Activated CD4-positive, alpha-beta memory T cell treated with anti-CD3 and anti-CD28 coated beads, Interleukin-2, amount 10 ng/mL, durations not matched to agents 7 days and 5 days (primary cell): ENCODE measurements at regions not wholly inside any gene's neighbourhood (a gene's known extent, or its start where the extent isn't known, plus 50 kb on each side); places are given as distances from the start of the nearest gene placed in this dataset.

Source experiments
- CTCF ChIA-PET: fragments of 350-600 bp; sonication (Branson Sonifier 250); formaldehyde crosslinking; loops from one replicate; lab custom pipeline; 2021; ENCODE audit warnings: antibody characterized with exemption, inconsistent platforms; lab: Charles Lee
- POLR2A ChIA-PET: fragments of 350-600 bp; sonication (Branson Sonifier 250); formaldehyde crosslinking; loops from one replicate; lab custom pipeline; 2021; ENCODE audit warnings: antibody characterized with exemption; lab: Charles Lee
- DNase-seq: peaks from one replicate; pipeline ENCODE4 v3.0.0-alpha.2; 2020
- H3K27ac Mint-ChIP-seq: one replicate; pipeline ENCODE4 v1.8.0; 2021; ENCODE audit warnings: mild to moderate bottlenecking, mixed read lengths
- H3K27me3 Mint-ChIP-seq: one replicate; pipeline ENCODE4 v1.8.0; 2021; ENCODE audit warnings: mixed read lengths
- H3K36me3 Mint-ChIP-seq: one replicate; pipeline ENCODE4 v1.8.0; 2021; ENCODE audit warnings: low read depth, mixed read lengths
- H3K4me1 Mint-ChIP-seq: one replicate; pipeline ENCODE4 v1.8.0; 2021; ENCODE audit warnings: mixed read lengths
- H3K4me3 Mint-ChIP-seq: one replicate; pipeline ENCODE4 v1.8.0; 2021; ENCODE audit warnings: mild to moderate bottlenecking, mixed read lengths
- H3K9me3 Mint-ChIP-seq: one replicate; pipeline ENCODE4 v1.8.0; 2021; ENCODE audit warnings: mixed read lengths

DNA sequence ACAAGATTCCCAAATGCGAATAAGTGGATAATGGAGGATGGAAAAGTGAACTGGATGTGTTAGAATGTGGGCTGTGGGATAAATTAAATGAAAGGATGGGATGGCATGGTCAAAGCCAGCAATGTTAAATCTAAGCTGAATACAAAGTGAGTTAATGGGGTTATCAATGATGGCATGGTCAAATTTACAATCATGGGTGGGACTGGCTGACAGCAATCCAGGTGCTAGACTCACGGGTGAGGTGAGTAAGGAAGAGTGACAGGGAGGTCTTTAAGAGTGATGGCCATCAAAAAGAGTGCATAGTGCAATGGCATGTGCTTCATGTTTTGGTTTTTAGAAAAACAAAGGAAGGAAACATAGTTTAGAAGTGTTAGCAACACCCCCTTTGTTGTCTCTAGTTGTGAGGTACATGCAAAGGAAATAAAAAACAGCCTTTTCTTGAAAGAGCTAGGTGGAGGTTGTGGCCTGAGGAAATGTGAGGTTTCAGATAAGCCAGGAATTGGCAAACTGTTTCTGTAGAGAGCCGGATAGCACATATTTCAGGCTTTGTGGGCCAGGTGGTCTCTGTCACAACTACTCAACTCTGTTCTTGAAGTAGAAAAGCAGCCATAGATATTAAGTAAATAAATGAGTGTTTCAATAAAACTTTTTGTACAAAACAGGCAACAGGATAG, 328.7 kb downstream of the RPL10L start:
- H3K27ac Mint-ChIP-seq: no peak overlapping the region
- DNase-seq: no peak
- H3K9me3 Mint-ChIP-seq: peaks cover 12% of the 10 kb centered on the region
- H3K27me3 Mint-ChIP-seq: no peaks in the 10 kb centered on the region
- ChIA-PET POLR2A (no interaction called here), CTCF (no interaction called here)
- H3K4me1 Mint-ChIP-seq: no peaks in the 10 kb centered on the region
- no peak overlapping the region for H3K4me3 Mint-ChIP-seq
- H3K36me3 Mint-ChIP-seq: no peaks in the 10 kb centered on the region

GRCh38 chr14:46322076-46322475, 329.5 kb downstream of the RPL10L start:
- no peaks in the 10 kb centered on the region for H3K36me3 Mint-ChIP-seq
- peaks cover 14% of the 10 kb centered on the region for H3K9me3 Mint-ChIP-seq
- ChIA-PET POLR2A (no interaction called here), CTCF (no interaction called here)
- no peaks in the 10 kb centered on the region for H3K27me3 Mint-ChIP-seq
- H3K27ac Mint-ChIP-seq: no peak overlapping the region
- DNase-seq: no peak
- H3K4me3 Mint-ChIP-seq: no peak overlapping the region
- no peaks in the 10 kb centered on the region for H3K4me1 Mint-ChIP-seq

DNA sequence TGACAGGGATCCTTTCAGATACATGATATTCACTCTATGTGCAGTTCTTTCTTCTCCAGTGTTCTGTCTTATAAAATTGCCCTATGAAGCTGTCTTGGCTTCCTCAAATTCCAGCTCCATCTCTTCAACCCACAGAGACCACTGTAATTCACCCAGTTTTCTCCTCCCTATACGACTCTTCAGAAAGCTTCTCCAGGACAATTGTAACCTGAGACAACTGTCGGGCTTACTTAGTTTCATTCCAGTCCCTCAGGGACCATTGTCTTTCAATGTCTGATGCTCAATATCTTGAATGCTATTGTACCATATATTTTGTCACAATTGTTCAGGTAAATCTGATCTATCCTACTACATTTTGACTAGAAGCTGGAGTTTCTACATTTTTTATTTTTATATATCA, 345.3 kb downstream of the RPL10L start:
- H3K27ac Mint-ChIP-seq: no peak overlapping the region
- POLR2A ChIA-PET: no interaction called here
- no peaks in the 10 kb centered on the region for H3K4me1 Mint-ChIP-seq

GRCh38 chr14:46300765-46301164, 350.8 kb downstream of the RPL10L start:
- H3K27me3 Mint-ChIP-seq: no peaks in the 10 kb centered on the region
- H3K27ac Mint-ChIP-seq: no peak overlapping the region
- no peaks in the 10 kb centered on the region for H3K4me1 Mint-ChIP-seq
- CTCF ChIA-PET: no interaction called here
- DNase-seq: no peak
- POLR2A ChIA-PET: no interaction called here
- H3K4me3 Mint-ChIP-seq: no peak overlapping the region
- H3K9me3 Mint-ChIP-seq: peaks cover 5% of the 10 kb centered on the region
- H3K36me3 Mint-ChIP-seq: no peaks in the 10 kb centered on the region

More for the DNA sequence above, 345.3 kb downstream of the RPL10L start:
- H3K9me3 Mint-ChIP-seq: peaks cover 7% of the 10 kb centered on the region
- CTCF ChIA-PET: no interaction called here
- H3K4me3 Mint-ChIP-seq: no peak overlapping the region
- H3K27me3 Mint-ChIP-seq: no peaks in the 10 kb centered on the region
- H3K36me3 Mint-ChIP-seq: no peaks in the 10 kb centered on the region
- DNase-seq: no peak

GRCh38 chr14:46290706-46291105, 360.9 kb downstream of the RPL10L start:
- no peaks in the 10 kb centered on the region for H3K36me3 Mint-ChIP-seq
- no peak overlapping the region for H3K4me3 Mint-ChIP-seq
- H3K9me3 Mint-ChIP-seq: peaks cover 17% of the 10 kb centered on the region
- POLR2A ChIA-PET: no interaction called here
- CTCF ChIA-PET: no interaction called here
- no peaks in the 10 kb centered on the region for H3K27me3 Mint-ChIP-seq
- H3K27ac Mint-ChIP-seq: no peak overlapping the region
- H3K4me1 Mint-ChIP-seq: no peaks in the 10 kb centered on the region
- no peak for DNase-seq

- no peak overlapping the region for H3K4me3 Mint-ChIP-seq
- no peaks in the 10 kb centered on the region for H3K4me1 Mint-ChIP-seq
- no peaks in the 10 kb centered on the region for H3K36me3 Mint-ChIP-seq
- ChIA-PET CTCF (no interaction called here), POLR2A (no interaction called here)
- DNase-seq: no peak
- H3K27me3 Mint-ChIP-seq: no peaks in the 10 kb centered on the region
- no peak overlapping the region for H3K27ac Mint-ChIP-seq
- peaks cover 3% of the 10 kb centered on the region for H3K9me3 Mint-ChIP-seq
These were observed 371.8 kb downstream of the RPL10L start for GRCh38 chr14:46279776-46280175.

GRCh38 chr14:46279327-46279726, 372.3 kb downstream of the RPL10L start:
- H3K9me3 Mint-ChIP-seq: peaks cover 4% of the 10 kb centered on the region
- CTCF ChIA-PET: no interaction called here
- no peak overlapping the region for H3K27ac Mint-ChIP-seq
- H3K27me3 Mint-ChIP-seq: no peaks in the 10 kb centered on the region
- POLR2A ChIA-PET: no interaction called here
- H3K4me1 Mint-ChIP-seq: no peaks in the 10 kb centered on the region
- H3K4me3 Mint-ChIP-seq: no peak overlapping the region
- no peak for DNase-seq
- H3K36me3 Mint-ChIP-seq: no peaks in the 10 kb centered on the region

GRCh38 chr14:46259536-46259935, 392.0 kb downstream of the RPL10L start:
- POLR2A ChIA-PET: no interaction called here
- Mint-ChIP-seq H3K27me3 (no peaks in the 10 kb centered on the region), H3K4me1 (no peaks in the 10 kb centered on the region)

GRCh38 chr14:46256381-46256780, 395.2 kb downstream of the RPL10L start:
- Mint-ChIP-seq H3K36me3 (no peaks in the 10 kb centered on the region), H3K4me3 (no peak overlapping the region), H3K27me3 (no peaks in the 10 kb centered on the region), H3K9me3 (no peaks in the 10 kb centered on the region), H3K4me1 (no peaks in the 10 kb centered on the region), H3K27ac (no peak overlapping the region)
- CTCF ChIA-PET: no interaction called here
- POLR2A ChIA-PET: no interaction called here
- no peak for DNase-seq

More at GRCh38 chr14:46259536-46259935, 392.0 kb downstream of the RPL10L start:
- CTCF ChIA-PET: no interaction called here
- no peaks in the 10 kb centered on the region for H3K36me3 Mint-ChIP-seq
- no peak overlapping the region for H3K4me3 Mint-ChIP-seq
- no peak for DNase-seq
- peaks cover 6% of the 10 kb centered on the region for H3K9me3 Mint-ChIP-seq
- no peak overlapping the region for H3K27ac Mint-ChIP-seq

DNA sequence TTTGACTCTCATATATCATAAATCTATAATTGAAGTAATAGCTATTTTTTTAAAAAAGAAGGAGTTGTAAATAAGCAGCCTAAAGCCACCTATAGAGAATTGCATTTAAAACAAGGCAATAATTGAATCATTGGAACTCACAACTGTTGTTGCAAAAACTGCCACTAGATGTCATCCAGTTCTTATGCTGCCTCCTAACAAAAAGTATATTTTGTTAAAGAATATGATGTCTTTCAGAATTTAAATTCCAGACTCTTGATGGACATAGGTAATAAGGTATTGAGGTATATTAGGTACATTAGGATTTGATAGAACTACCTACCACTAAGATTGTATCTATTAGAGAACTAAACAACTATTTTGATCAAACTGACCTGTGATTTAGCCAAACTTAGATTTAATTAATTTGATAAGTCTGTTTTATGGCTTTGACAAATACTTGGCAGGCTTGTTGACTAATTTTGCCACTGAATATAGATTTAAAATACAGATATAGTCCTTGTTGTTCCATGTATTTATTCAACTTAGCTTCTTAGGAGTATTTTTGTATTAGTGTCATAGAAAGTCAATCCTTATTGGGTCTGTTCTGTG, 401.4 kb downstream of the RPL10L start:
- no peak overlapping the region for H3K27ac Mint-ChIP-seq
- no peaks in the 10 kb centered on the region for H3K9me3 Mint-ChIP-seq
- CTCF ChIA-PET: no interaction called here
- no peak overlapping the region for H3K4me3 Mint-ChIP-seq
- DNase-seq: no peak
- POLR2A ChIA-PET: no interaction called here
- no peaks in the 10 kb centered on the region for H3K4me1 Mint-ChIP-seq
- H3K36me3 Mint-ChIP-seq: no peaks in the 10 kb centered on the region
- no peaks in the 10 kb centered on the region for H3K27me3 Mint-ChIP-seq

- Mint-ChIP-seq H3K9me3 (peaks cover 5% of the 10 kb centered on the region), H3K4me1 (no peaks in the 10 kb centered on the region), H3K36me3 (no peaks in the 10 kb centered on the region), H3K4me3 (no peak overlapping the region), H3K27me3 (no peaks in the 10 kb centered on the region), H3K27ac (no peak overlapping the region)
- ChIA-PET POLR2A (no interaction called here), CTCF (no interaction called here)
- no peak for DNase-seq
These were observed 403.5 kb downstream of the RPL10L start for GRCh38 chr14:46248001-46248630.

DNA sequence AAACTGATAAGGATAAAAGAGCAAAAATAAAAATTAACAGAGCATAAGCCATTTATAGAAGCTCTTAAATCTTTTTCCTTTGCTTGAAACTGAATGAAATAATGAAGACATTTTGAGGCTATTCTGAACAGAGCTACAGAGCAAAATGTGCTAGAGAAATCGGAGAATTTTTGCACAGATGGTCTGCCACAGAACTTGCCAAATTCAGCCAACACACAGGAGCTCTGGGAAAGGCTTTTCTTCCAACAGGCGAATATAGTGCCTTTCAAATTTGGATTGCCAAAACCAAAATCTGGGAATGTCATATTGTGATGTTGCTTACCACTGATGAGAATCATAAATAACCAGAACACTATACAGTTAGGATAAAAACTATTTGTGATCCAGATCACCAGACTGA, 406.3 kb downstream of the RPL10L start:
- Mint-ChIP-seq H3K27me3 (no peaks in the 10 kb centered on the region), H3K9me3 (peaks cover 8% of the 10 kb centered on the region), H3K36me3 (no peaks in the 10 kb centered on the region), H3K4me1 (no peaks in the 10 kb centered on the region), H3K4me3 (no peak overlapping the region), H3K27ac (no peak overlapping the region)
- CTCF ChIA-PET: no interaction called here
- POLR2A ChIA-PET: no interaction called here
- no peak for DNase-seq

- H3K27me3 Mint-ChIP-seq: no peaks in the 10 kb centered on the region
- no peak overlapping the region for H3K4me3 Mint-ChIP-seq
- POLR2A ChIA-PET: no interaction called here
These were observed 417.8 kb downstream of the RPL10L start for GRCh38 chr14:46233786-46234185.

DNA sequence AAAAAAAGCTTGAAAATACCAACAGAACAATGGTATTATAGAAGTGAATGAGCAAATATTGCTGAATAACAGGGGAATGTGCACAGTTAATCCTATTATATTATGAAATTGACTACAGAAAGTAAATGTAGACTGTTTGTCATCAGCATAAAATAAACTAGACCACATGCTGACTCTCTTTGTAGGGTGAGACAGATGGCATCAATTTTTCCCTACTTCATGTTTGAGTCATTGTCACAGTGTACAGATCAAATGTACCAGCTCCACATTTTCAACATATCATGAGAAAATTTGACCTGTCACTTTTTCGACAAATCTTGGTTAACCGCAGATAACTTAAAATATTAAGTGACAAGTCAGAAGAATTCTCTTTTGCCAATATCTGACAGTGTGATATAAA, 421.0 kb downstream of the RPL10L start:
- no peaks in the 10 kb centered on the region for H3K36me3 Mint-ChIP-seq
- H3K27me3 Mint-ChIP-seq: no peaks in the 10 kb centered on the region

More at GRCh38 chr14:46233786-46234185, 417.8 kb downstream of the RPL10L start:
- DNase-seq: no peak
- peaks cover 8% of the 10 kb centered on the region for H3K9me3 Mint-ChIP-seq
- no peaks in the 10 kb centered on the region for H3K4me1 Mint-ChIP-seq
- H3K27ac Mint-ChIP-seq: no peak overlapping the region
- H3K36me3 Mint-ChIP-seq: no peaks in the 10 kb centered on the region
- CTCF ChIA-PET: no interaction called here

More for the DNA sequence above, 421.0 kb downstream of the RPL10L start:
- DNase-seq: no peak
- Mint-ChIP-seq H3K4me1 (no peaks in the 10 kb centered on the region), H3K4me3 (no peak overlapping the region), H3K27ac (no peak overlapping the region), H3K9me3 (peaks cover 9% of the 10 kb centered on the region)
- POLR2A ChIA-PET: no interaction called here
- CTCF ChIA-PET: no interaction called here
